Erythroblast (primary cell): ENCODE measurements at regions not wholly inside any gene's neighbourhood (a gene's known extent, or its start where the extent isn't known, plus 50 kb on each side); places are given as distances from the start of the nearest gene placed in this dataset.

Experiments used
- GATA1 ChIP-seq: IDR thresholded peaks from 2 replicates; pipeline ENCODE4 v1.6.1; 2011; ENCODE audit warnings: low read depth, mild to moderate bottlenecking, control low read depth, low read length, moderate library complexity
- POLR2A ChIP-seq: IDR thresholded peaks from 2 replicates; pipeline ENCODE4 v1.6.1; 2011; ENCODE audit warnings: mild to moderate bottlenecking, low read length

GRCh38 chr3:59675495-59675894 lies 625.7 kb upstream of the CFAP20DC start:
- no peak for TF ChIP-seq POLR2A
- TF ChIP-seq GATA1: no peak
